ENCODE measurements at regions not wholly inside any gene's neighbourhood (a gene's known extent, or its start where the extent isn't known, plus 50 kb on each side); places are given as distances from the start of the nearest gene placed in this dataset.
"Not testable (repeated sequence)": the region's sequence is repeated elsewhere in the genome, so short reads cannot be mapped to it uniquely, and the experiment has no call there.

GRCh38 chr11:80702264-80702663 is 1261.4 kb upstream of the TENM4 start:
- no peak for DNase-seq (ENCODE audit: low read depth in 2 of 2)

GRCh38 chr11:80700386-80700785 is 1259.6 kb upstream of the TENM4 start:
- DNase-seq (ENCODE audit: low read depth in 2 of 2): no peak

DNA sequence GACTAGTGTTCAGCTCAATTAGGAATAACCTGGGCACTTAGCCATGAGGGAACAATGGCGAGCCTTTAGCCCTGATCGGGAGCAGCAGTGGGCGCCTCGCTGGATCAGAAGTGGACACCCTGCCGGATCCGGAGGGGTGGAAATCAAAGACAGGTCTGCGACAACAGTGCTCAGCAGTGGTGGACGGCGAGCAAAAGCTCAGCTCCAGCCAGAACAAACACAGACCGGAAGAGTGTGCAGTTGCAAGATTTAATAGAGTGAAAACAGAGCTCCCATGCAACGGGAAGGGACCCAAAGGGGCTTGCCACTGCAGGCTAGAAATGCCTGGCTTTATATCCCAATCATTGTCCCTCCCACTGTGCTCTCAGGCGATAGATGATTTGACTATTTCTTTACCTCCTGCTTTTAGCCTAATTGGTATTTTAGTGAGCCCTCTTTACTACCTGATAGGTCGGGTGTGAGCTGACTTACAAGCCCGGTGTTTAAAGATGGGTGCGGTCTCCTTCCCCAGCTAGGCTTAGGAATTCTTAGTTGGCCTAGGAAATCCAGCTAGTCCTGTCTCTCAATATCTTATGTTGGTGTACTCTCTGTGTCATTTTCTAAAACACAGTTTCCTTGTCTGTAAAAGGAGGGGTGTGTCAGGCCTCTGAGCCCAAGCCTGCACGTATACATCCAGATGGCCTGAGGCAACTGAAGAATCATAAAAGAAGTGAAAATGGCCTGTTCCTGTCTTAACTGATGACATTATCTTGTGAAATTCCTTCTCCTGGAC is 1258.8 kb upstream of the TENM4 start:
- DNase-seq (ENCODE audit: low read depth in 2 of 2): not testable (repeated sequence)

- DNase-seq (ENCODE audit: low read depth in 2 of 2): no peak
Measured at GRCh38 chr11:80698637-80699036, 1257.8 kb upstream of the TENM4 start.

DNA sequence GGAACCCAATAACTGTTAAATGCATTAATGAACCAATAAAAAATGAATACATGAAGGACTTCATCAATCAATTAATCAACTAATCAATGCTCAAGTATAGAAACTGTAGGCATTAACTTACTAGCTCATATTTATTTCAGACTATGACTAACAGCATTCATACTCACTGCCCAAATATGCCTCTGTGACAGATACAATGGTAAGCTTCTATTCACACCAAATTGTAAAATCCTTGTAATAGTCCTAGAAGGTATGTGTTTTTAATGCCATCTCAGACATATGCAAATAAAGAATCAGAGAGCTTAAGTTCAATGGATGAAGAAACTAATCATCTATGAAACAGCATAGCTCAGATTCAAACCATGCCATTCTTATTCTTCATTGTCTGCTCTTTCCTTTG is 1253.6 kb upstream of the TENM4 start:
- no peak for DNase-seq (ENCODE audit: low read depth in 2 of 2)

DNA sequence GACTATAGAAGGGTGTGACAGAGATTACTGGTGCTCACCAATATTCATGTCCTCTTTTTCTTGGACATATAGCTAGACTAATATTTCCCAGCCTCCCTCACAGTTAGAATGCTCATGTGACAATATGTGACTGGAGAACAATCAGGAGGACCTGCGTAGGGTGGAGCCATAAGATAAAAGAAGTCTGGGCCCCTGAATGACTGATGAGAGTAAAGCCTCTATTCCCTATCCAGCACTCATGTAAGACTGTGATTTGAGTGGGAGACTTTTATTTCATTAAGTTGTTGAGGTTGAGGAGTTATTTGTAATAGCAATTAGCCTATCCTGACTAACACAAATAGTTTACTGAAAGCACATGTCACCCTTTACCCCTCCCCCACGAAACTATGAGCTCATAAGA is 1247.1 kb upstream of the TENM4 start:
- DNase-seq (ENCODE audit: low read depth in 2 of 2): no peak

DNA sequence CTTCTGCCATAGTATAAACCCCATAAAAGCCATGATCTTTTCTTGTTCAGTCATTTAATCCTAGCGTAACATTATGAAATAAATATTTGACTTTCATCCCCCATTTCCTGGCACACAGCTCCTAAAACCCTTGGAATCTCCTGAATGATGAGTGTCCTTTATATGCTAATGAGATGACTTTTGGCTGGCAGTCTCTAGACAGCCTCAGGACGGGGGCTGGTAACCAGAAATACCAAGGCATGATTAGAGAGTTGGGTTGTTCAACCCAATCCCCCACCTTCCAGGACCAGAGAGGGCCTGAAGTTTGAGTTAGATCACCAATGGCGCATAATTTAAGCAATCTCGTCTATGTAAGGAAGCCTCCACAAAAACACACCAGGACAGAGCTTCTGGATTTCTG is 1246.1 kb upstream of the TENM4 start:
- no peak for DNase-seq (ENCODE audit: low read depth in 2 of 2)

DNA sequence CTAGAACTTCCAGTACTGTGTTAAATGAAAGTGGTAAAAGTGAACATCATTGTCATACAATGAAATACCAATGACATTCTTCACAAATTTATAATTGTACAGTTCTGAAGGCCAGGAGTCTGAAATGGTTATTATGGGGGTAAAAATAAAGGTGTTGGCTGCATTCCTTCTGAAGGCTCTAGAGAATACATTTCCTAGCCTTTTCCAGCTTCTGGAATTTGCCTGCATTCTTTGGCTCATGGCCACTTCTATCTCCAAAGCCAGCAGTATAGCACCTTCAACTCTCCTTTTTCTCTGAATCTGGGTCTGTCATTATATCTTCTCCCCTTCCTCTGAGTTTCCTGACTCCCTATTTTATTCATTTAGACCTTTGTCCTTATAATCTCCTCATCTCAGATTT is 1232.7 kb upstream of the TENM4 start:
- DNase-seq (ENCODE audit: low read depth in 2 of 2): no peak

DNA sequence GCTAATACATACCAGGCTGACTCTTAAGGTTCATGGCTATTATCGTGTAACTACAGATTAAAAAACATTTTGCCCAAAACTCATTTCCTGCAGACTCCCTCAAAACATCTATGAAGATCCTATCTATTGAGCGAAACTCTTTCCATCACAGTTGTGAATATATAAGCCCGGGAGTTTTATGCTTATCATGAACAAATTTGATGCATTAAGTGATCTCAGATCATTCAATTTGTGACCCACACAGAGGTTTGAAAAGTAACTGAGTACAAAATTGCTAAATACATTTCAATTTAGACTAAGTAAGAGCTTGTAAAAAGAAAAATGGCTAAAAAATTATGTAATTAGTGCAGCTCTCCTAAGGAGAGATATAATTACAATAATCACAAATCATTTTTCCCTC is 1228.8 kb upstream of the TENM4 start:
- DNase-seq (ENCODE audit: low read depth in 2 of 2): no peak

DNA sequence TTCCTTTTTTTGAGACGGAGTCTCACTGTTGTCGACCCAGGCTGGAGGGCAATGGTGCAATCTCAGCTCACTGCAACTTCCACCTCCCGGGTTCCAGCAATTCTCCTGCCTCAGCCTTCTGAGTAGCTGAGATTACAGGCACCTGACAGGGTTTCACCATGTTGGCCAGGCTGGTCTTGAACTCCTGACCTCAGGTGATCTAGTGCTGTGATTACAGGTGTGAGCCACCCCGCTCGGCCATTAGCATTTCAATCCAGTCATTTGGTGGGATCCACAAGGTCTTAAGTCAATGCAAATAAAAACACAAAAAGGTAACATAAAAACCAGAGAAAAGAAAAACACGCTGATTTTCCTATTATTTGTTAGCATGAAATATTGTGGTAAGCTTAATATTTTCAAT is 1227.2 kb upstream of the TENM4 start:
- DNase-seq (ENCODE audit: low read depth in 2 of 2): no peak

DNA sequence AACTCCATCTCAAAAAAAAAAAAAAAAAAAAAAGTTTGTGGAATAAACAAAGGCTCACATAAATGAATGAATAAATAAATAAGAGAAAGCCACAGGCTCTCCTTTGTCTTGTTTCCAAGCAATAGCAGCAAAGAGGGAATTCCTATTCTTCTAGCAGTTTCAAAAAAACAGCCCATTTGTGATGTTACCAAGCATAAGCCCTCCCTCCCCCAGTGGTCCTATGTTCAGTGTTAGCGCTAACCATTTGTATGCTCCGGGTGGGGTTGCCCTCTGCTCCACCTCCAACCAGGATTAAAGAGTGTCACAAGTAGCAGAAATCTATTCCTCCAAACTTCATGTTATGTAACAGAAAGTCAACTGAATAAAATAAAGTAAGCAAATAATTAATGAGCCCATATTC is 1215.0 kb upstream of the TENM4 start:
- DNase-seq (ENCODE audit: low read depth in 2 of 2): no peak

DNA sequence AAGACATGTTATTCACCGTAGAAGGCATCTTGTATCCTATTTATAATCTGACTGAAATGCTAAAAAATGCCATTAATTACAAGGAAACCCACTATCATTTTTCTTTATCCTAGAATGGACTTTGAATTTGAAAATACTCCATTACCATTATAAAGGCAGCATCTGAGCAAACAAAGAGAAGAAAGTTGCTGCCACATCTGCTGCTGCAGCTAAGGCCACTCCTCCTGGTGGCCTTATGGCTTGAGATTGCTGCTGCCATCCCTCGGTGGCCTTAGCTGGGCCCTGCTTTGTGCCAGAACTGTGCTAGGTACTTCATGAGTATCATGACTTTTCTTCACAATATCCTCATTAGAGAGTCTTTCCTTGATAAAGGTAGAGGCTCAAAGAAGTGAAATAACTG is 1210.1 kb upstream of the TENM4 start:
- DNase-seq (ENCODE audit: low read depth in 2 of 2): no peak

DNA sequence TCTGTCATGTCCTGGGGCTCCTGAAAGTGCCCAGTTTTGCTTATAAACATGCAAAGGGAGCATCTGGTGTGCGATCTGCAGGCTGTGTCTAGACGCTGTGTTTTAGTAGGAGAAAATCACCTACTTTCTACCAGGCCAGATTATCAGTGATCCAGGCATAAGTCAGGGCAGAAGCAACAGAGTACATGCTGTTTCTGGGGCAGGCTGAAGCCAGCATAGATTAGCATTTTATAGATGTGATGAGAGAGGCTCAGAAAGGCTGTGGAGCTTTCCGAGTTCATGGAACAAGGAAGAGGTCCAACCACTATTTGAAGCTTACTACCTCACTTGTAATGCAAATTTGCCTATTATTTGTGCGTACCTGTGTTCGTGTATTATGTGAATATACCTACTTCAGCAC is 1208.4 kb upstream of the TENM4 start:
- DNase-seq (ENCODE audit: low read depth in 2 of 2): no peak

GRCh38 chr11:80638296-80638695 is 1197.5 kb upstream of the TENM4 start:
- DNase-seq (ENCODE audit: low read depth in 2 of 2): no peak

GRCh38 chr11:80637571-80637970 is 1196.7 kb upstream of the TENM4 start:
- DNase-seq (ENCODE audit: low read depth in 2 of 2): no peak

DNA sequence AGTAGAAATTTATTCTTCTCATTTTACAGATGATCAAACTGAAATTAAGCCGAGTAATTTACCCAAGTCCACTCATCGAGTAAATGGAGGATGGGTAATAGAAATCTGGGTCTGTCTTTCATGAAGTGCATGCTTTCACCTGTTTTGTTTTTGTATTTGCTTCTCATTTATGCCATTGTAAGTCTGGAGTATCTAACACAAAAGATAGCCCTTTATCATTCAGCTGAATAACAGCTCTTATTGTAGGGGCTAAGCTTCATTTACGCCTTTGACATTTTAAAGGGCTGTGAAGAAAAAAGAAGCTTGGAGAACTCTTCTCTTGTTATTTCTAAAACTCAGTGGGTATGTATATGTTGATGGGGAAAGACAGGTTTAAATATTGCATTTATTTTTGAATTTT is 1196.2 kb upstream of the TENM4 start:
- no peak for DNase-seq (ENCODE audit: low read depth in 2 of 2)

DNA sequence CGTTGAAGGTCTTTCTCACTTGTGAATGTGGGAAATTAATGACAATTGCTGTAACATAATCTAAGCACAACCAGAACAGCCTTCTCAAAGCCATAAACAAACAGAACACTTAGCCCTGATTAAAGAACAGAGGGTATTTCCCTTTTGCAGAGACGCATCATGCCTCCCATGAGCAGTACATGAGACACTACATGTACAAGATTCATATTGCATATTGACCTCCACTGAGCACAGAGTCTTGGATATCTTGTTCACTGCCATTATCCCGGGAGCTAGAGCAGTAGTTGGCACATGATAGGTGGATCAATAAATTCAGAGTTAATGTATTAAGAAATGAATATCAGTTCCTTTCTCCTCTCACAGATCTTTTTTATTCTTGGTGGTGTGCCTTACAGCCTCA is 1194.3 kb upstream of the TENM4 start:
- DNase-seq (ENCODE audit: low read depth in 2 of 2): no peak

DNA sequence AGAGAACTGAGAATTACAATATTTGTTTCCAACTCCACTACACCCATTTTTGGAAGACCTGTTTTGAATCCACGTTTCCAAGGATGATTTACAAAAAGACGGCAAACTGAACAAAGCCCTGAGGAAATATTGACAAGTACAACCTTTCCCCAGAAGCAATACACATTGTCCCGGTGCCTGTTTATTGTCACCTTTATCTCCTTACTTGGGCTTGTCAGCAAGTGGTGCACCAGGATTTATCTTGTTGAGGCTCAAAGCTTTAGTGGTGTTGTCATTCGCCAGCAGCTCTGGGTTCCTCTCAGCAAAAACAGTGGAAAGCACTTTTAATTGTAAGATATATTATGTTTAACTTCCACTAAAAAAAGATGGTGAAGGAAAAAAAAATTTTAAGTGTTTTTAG is 1191.9 kb upstream of the TENM4 start:
- DNase-seq (ENCODE audit: low read depth in 2 of 2): no peak

- DNase-seq (ENCODE audit: low read depth in 2 of 2): no peak
Measured at GRCh38 chr11:80632156-80632555, 1191.3 kb upstream of the TENM4 start.

- DNase-seq (ENCODE audit: low read depth in 2 of 2): no peak
Measured at GRCh38 chr11:80629466-80629865, 1188.6 kb upstream of the TENM4 start.

DNA sequence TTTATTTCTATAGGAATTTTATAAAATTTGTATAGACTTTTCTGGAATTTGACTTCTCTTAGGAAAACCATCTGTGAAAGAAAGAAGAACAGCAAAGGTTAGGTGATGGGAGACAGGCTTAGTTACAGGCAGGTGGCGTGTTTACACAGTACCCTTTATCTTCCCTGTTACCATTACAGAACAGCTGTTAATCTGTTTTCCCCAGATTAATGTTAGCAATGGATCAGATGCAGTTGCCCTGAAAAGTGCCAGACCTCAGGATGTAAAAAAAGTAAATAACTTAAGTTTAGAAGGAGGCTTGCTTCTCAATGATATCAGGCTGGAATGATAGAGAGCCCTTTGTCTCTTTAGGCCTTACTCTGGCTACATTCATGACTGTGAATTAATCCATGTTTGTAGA is 1186.5 kb upstream of the TENM4 start:
- no peak for DNase-seq (ENCODE audit: low read depth in 2 of 2)

GRCh38 chr11:80626721-80627120 is 1185.9 kb upstream of the TENM4 start:
- DNase-seq (ENCODE audit: low read depth in 2 of 2): no peak

- no peak for DNase-seq (ENCODE audit: low read depth in 2 of 2)
Measured at GRCh38 chr11:80625563-80625962, 1184.7 kb upstream of the TENM4 start.

- DNase-seq (ENCODE audit: low read depth in 2 of 2): no peak
Measured at GRCh38 chr11:80621871-80622270, 1181.0 kb upstream of the TENM4 start.

Data from fibroblast of skin of left quadriceps (primary cell).